ENCODE measurements at regions not wholly inside any gene's neighbourhood (a gene's known extent, or its start where the extent isn't known, plus 50 kb on each side); places are given as distances from the start of the nearest gene placed in this dataset.

- no peaks in the 10 kb centered on the region for H3K27me3 ChIP-seq (ENCODE audit: insufficient read depth, poor library complexity, severe bottlenecking)
- no peak overlapping the region for H3K4me3 ChIP-seq (replicated peaks; ENCODE audit: insufficient read depth, low read length)
- no peak for DNase-seq (ENCODE audit: low read depth in 1 of 2, low spot score in 1 of 2)
- no peak overlapping the region for H3K27ac ChIP-seq (replicated peaks)
- TF ChIP-seq, protein P1, sequence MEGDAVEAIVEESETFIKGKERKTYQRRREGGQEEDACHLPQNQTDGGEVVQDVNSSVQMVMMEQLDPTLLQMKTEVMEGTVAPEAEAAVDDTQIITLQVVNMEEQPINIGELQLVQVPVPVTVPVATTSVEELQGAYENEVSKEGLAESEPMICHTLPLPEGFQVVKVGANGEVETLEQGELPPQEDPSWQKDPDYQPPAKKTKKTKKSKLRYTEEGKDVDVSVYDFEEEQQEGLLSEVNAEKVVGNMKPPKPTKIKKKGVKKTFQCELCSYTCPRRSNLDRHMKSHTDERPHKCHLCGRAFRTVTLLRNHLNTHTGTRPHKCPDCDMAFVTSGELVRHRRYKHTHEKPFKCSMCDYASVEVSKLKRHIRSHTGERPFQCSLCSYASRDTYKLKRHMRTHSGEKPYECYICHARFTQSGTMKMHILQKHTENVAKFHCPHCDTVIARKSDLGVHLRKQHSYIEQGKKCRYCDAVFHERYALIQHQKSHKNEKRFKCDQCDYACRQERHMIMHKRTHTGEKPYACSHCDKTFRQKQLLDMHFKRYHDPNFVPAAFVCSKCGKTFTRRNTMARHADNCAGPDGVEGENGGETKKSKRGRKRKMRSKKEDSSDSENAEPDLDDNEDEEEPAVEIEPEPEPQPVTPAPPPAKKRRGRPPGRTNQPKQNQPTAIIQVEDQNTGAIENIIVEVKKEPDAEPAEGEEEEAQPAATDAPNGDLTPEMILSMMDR (IDR thresholded peaks at IDR 0.05; ENCODE audit: insufficient read depth, low read length), result no peak
- TF ChIP-seq POLR2AphosphoS5 (IDR thresholded peaks at IDR 0.05; ENCODE audit: low read depth) (no peak), SPI1 (IDR thresholded peaks at IDR 0.05; ENCODE audit: borderline replicate concordance, low read depth) (no peak), GABPA (IDR thresholded peaks at IDR 0.05; ENCODE audit: low read depth) (no peak), REST (IDR thresholded peaks at IDR 0.05; ENCODE audit: insufficient replicate concordance, low read depth) (no peak)
These were observed 829.4 kb upstream of the DPPA4 start for GRCh38 chr3:110166791-110167190.

DNA sequence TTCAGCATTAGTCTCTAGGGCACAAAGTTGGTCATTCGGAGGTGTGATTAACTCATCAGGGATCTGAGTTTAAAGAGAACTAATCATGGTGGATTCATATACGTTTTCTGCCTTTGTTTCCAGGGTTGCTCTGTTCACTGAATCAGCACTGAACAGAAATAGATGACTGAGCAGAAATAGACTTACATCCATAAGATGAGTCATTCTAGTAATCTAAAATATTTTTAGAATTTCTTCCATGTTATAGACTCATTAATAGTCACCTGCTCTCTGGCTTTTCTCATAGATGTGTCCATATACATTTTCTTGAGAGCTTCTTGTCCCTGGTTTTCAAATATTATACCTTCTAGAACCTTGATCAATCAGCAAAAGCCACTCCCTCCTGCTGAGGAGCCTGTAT, 837.6 kb upstream of the DPPA4 start:
- TF ChIP-seq REST (IDR thresholded peaks at IDR 0.05; ENCODE audit: insufficient replicate concordance, low read depth) (no peak), SPI1 (IDR thresholded peaks at IDR 0.05; ENCODE audit: borderline replicate concordance, low read depth) (no peak), GABPA (IDR thresholded peaks at IDR 0.05; ENCODE audit: low read depth) (no peak), POLR2AphosphoS5 (IDR thresholded peaks at IDR 0.05; ENCODE audit: low read depth) (no peak)
- TF ChIP-seq, protein P1 (IDR thresholded peaks at IDR 0.05; ENCODE audit: insufficient read depth, low read length), result no peak
- no peak for DNase-seq (ENCODE audit: low read depth in 1 of 2, low spot score in 1 of 2)
- Histone ChIP-seq H3K27me3 (ENCODE audit: insufficient read depth, poor library complexity, severe bottlenecking) (no peaks in the 10 kb centered on the region), H3K4me3 (replicated peaks; ENCODE audit: insufficient read depth, low read length) (no peak overlapping the region), H3K27ac (replicated peaks) (no peak overlapping the region)

DNA sequence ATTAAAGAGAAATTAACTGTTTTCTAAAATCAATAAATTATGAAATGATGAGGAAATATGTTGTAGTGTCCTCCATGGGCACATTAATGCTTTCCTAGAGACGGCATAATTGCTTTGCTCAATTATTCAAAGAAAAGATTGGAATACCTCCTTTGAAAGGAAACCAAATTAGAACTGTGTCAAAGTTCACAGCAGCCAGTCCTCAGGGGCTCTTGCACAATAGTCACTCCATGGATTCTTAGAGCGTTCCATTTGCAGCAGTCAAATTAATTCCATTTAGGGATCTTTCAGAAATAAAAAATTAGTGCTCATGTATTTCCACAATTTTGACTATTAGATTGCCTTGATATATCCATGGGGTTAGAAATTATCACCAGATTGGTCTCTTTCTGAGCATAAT, 841.6 kb upstream of the DPPA4 start:
- Histone ChIP-seq H3K27me3 (ENCODE audit: insufficient read depth, poor library complexity, severe bottlenecking) (no peaks in the 10 kb centered on the region), H3K4me3 (replicated peaks; ENCODE audit: insufficient read depth, low read length) (no peak overlapping the region), H3K27ac (replicated peaks) (no peak overlapping the region)
- TF ChIP-seq POLR2AphosphoS5 (IDR thresholded peaks at IDR 0.05; ENCODE audit: low read depth) (no peak), SPI1 (IDR thresholded peaks at IDR 0.05; ENCODE audit: borderline replicate concordance, low read depth) (no peak), GABPA (IDR thresholded peaks at IDR 0.05; ENCODE audit: low read depth) (no peak), REST (IDR thresholded peaks at IDR 0.05; ENCODE audit: insufficient replicate concordance, low read depth) (no peak)
- TF ChIP-seq, protein P1 (IDR thresholded peaks at IDR 0.05; ENCODE audit: insufficient read depth, low read length), result no peak
- DNase-seq (ENCODE audit: low read depth in 1 of 2, low spot score in 1 of 2), result no peak
